IMR-90 (cell line): ENCODE measurements at regions not wholly inside any gene's neighbourhood (a gene's known extent, or its start where the extent isn't known, plus 50 kb on each side); places are given as distances from the start of the nearest gene placed in this dataset.

Experiments
- ATAC-seq: fragments of 200-7000 bp; cut with Tn5 transposase; 2 replicates; pipeline ENCODE4 v1.9.1; 2020; ENCODE audit warnings: low read depth, mild to moderate bottlenecking, moderate library complexity
- BruUV-seq: library from RNA; stranded (reverse); fragments of 400-500 nt; replicated peaks from 2 replicates; lab custom pipeline; 2021; lab: Mats Ljungman, UMichigan
- CTCF ChIA-PET: fragments of 300-600 bp; formaldehyde crosslinking; extraction: SDS; loops from one replicate; lab custom pipeline; 2021; ENCODE audit warnings: antibody characterized with exemption; lab: Yijun Ruan, JAX
- POLR2A ChIA-PET: fragments of 300-600 bp; sonication (Branson Sonifier 250); formaldehyde crosslinking; loops from one replicate; lab custom pipeline; 2022; ENCODE audit warnings: antibody characterized with exemption; ENCODE audit not compliant: unreplicated experiment; lab: Charles Lee
- DNase-seq: peaks from one replicate; pipeline ENCODE4 v3.0.0; 2013
- H2AFZ ChIP-seq: replicated peaks from 2 replicates; pipeline ENCODE3; 2013; ENCODE audit warnings: low read length, mild to moderate bottlenecking; ENCODE audit not compliant: poor library complexity
- H2AK5ac ChIP-seq: 2 replicates; pipeline ENCODE4 v1.6.1; 2013; ENCODE audit warnings: low read depth, low read length, inconsistent platforms
- H2AK9ac ChIP-seq: replicated peaks from 2 replicates; pipeline ENCODE3; 2013; ENCODE audit warnings: mild to moderate bottlenecking, low read depth, low read length, moderate library complexity; ENCODE audit not compliant: poor library complexity
- H2BK120ac ChIP-seq: 2 replicates; pipeline ENCODE4 v1.6.1; 2013; ENCODE audit warnings: low read depth, low read length, inconsistent platforms
- H2BK15ac ChIP-seq: 3 replicates; pipeline ENCODE4 v1.6.1; 2013; ENCODE audit warnings: low read depth, low read length, inconsistent platforms
- H2BK20ac ChIP-seq: 2 replicates; pipeline ENCODE4 v1.6.1; 2013; ENCODE audit warnings: low read depth, mild to moderate bottlenecking, inconsistent platforms, low read length, moderate library complexity
- H2BK5ac ChIP-seq: 2 replicates; pipeline ENCODE4 v1.6.1; 2013; ENCODE audit warnings: mild to moderate bottlenecking, low read depth, low read length, inconsistent platforms; ENCODE audit not compliant: poor library complexity, severe bottlenecking
- H3K14ac ChIP-seq: replicated peaks from 2 replicates; pipeline ENCODE4 v1.6.1; 2013; ENCODE audit warnings: low read depth, low read length, inconsistent platforms
- H3K18ac ChIP-seq: 2 replicates; pipeline ENCODE4 v1.6.1; 2013; ENCODE audit warnings: low read depth, low read length, control low read depth
- H3K23ac ChIP-seq: 2 replicates; pipeline ENCODE4 v1.6.1; 2013; ENCODE audit warnings: low read depth, low read length, inconsistent platforms
- H3K27ac ChIP-seq: 2 replicates; pipeline ENCODE4 v1.5.1; 2013; ENCODE audit warnings: mild to moderate bottlenecking, control low read depth, low read length; ENCODE audit not compliant: insufficient read depth
- H3K27me3 ChIP-seq: 2 replicates; pipeline ENCODE4 v1.6.1; 2013; ENCODE audit warnings: low read length; ENCODE audit not compliant: control insufficient read depth, insufficient read depth
- H3K36me3 ChIP-seq: 2 replicates; pipeline ENCODE4 v1.6.1; 2013; ENCODE audit warnings: low read length, mixed read lengths; ENCODE audit not compliant: control insufficient read depth, insufficient read depth
- H3K4ac ChIP-seq: 2 replicates; pipeline ENCODE4 v1.6.1; 2013; ENCODE audit warnings: low read depth, low read length, inconsistent platforms
- H3K4me1 ChIP-seq: 2 replicates; pipeline ENCODE4 v1.6.1; 2013; ENCODE audit warnings: low read length, mixed read lengths; ENCODE audit not compliant: control insufficient read depth, insufficient read depth
- H3K4me2 ChIP-seq: 2 replicates; pipeline ENCODE4 v1.6.1; 2013; ENCODE audit warnings: low read depth, mild to moderate bottlenecking, control low read depth, low read length, moderate library complexity
- H3K4me3 ChIP-seq: 2 replicates; pipeline ENCODE4 v1.5.1; 2013; ENCODE audit warnings: low read depth, mild to moderate bottlenecking, control low read depth, low read length, moderate library complexity; ENCODE audit not compliant: insufficient read depth
- H3K56ac ChIP-seq: 2 replicates; pipeline ENCODE4 v1.6.1; 2013; ENCODE audit warnings: low read length, inconsistent platforms; ENCODE audit not compliant: insufficient read depth; ENCODE audit errors: extremely low read depth
- H3K79me1 ChIP-seq, 2 experiments: 2 replicates each; pipeline ENCODE4 v1.6.1; 2013; ENCODE audit warnings: low read length in 2 of 2, inconsistent platforms in 1 of 2, low read depth in 1 of 2
- H3K9ac ChIP-seq: 2 replicates; pipeline ENCODE4 v1.6.1; 2013; ENCODE audit warnings: low read depth, low read length, control low read depth
- H3K9me1 ChIP-seq: 2 replicates; pipeline ENCODE4 v1.6.1; 2013; ENCODE audit warnings: low read length, inconsistent platforms; ENCODE audit not compliant: insufficient read depth
- H3K9me3 ChIP-seq: 2 replicates; pipeline ENCODE4 v1.6.1; 2013; ENCODE audit warnings: low read length; ENCODE audit not compliant: control insufficient read depth, insufficient read depth
- H4K20me1 ChIP-seq: 2 replicates; pipeline ENCODE4 v1.6.1; 2013; ENCODE audit warnings: low read length, inconsistent platforms; ENCODE audit not compliant: insufficient read depth
- H4K5ac ChIP-seq: 2 replicates; pipeline ENCODE4 v1.6.1; 2013; ENCODE audit warnings: mild to moderate bottlenecking, low read depth, low read length, control low read depth
- H4K8ac ChIP-seq, 2 experiments: 2 replicates each; pipeline ENCODE4 v1.6.1; 2013; ENCODE audit warnings: low read depth in 2 of 2, low read length in 2 of 2, control low read depth in 1 of 2, inconsistent platforms in 1 of 2
- H4K91ac ChIP-seq: 2 replicates; pipeline ENCODE4 v1.6.1; 2013; ENCODE audit warnings: low read depth, low read length, inconsistent platforms; ENCODE audit not compliant: insufficient read depth
- BHLHE40 ChIP-seq: fragments of 150-350 bp; IDR thresholded peaks from 2 replicates; pipeline ENCODE4 v1.6.1; 2016; ENCODE audit warnings: mild to moderate bottlenecking, low read depth, low read length
- CEBPB ChIP-seq: IDR thresholded peaks from 2 replicates; pipeline ENCODE4 v1.6.1; 2012; ENCODE audit warnings: low read depth, low read length, improper control_type of control experiment
- CHD1 ChIP-seq: IDR thresholded peaks from 2 replicates; pipeline ENCODE4 v1.6.1; 2012; ENCODE audit warnings: low read depth, low read length, improper control_type of control experiment
- FOS ChIP-seq: fragments of 150-350 bp; IDR thresholded peaks from 2 replicates; pipeline ENCODE4 v1.6.1; 2016; ENCODE audit warnings: low read depth, low read length
- MAFK ChIP-seq: IDR thresholded peaks from 2 replicates; pipeline ENCODE4 v1.6.1; 2012; ENCODE audit warnings: low read depth, low read length, improper control_type of control experiment
- MAZ ChIP-seq: IDR thresholded peaks from 2 replicates; pipeline ENCODE4 v1.6.1; 2012; ENCODE audit warnings: low read depth, mild to moderate bottlenecking, low read length, improper control_type of control experiment, moderate library complexity, borderline replicate concordance
- RAD21 ChIP-seq: IDR thresholded peaks from 2 replicates; pipeline ENCODE4 v1.6.1; 2012; ENCODE audit warnings: low read length, improper control_type of control experiment
- RCOR1 ChIP-seq: IDR thresholded peaks from 2 replicates; pipeline ENCODE4 v1.6.1; 2012; ENCODE audit warnings: mild to moderate bottlenecking, low read length, improper control_type of control experiment; ENCODE audit not compliant: insufficient replicate concordance
- RFX5 ChIP-seq: IDR thresholded peaks from 2 replicates; pipeline ENCODE4 v1.8.0; 2012; ENCODE audit warnings: low read depth, mild to moderate bottlenecking, low read length, moderate library complexity
- SMC3 ChIP-seq: fragments of 150-350 bp; IDR thresholded peaks from 2 replicates; pipeline ENCODE4 v1.6.1; 2016; ENCODE audit warnings: low read depth, mild to moderate bottlenecking, antibody characterized with exemption, low read length, moderate library complexity
- WGBS, 2 experiments: methylation state at CpG; one replicate each; pipeline versions ENCODE4 v1.1.5 to v1.1.7; 2013; ENCODE audit warnings: missing lambda C conversion rate in 2 of 2; ENCODE audit not compliant: insufficient read length in 1 of 2; ENCODE audit errors: extremely low coverage in 2 of 2; 5-methylcytosine and 5-hydroxymethylcytosine counted together
- dilution Hi-C: fragments of 300-500 bp; cut with HindIII; formaldehyde crosslinking; loops from one replicate; pipeline ENCODE4 v1.14.3; 2018; ENCODE audit warnings: low sequenced_read_pairs; ENCODE audit not compliant: unreplicated experiment
- in situ Hi-C: fragments of 300-500 bp; cut with MboI; formaldehyde crosslinking; loops from 3 replicates; pipeline ENCODE4 v1.14.3; 2019; ENCODE audit warnings: low sequenced_read_pairs, inconsistent platforms, mixed read lengths
- intact Hi-C: fragments of 100-400 bp; cut with micrococcal nuclease; formaldehyde crosslinking; loops from 2 replicates; pipeline ENCODE4 v1.10.0; 2022
- TF ChIP-seq, protein P1 (sequence below): conservative IDR thresholded peaks from 2 replicates; pipeline ENCODE4 v1.5.1; 2012; ENCODE audit warnings: mild to moderate bottlenecking, low read depth, low read length, improper control_type of control experiment
- TF ChIP-seq, protein P2 (sequence below): fragments of 150-350 bp; IDR thresholded peaks from 2 replicates; pipeline ENCODE4 v1.6.1; 2016; ENCODE audit warnings: low read depth, mild to moderate bottlenecking, low read length, moderate library complexity, borderline replicate concordance

DNA sequence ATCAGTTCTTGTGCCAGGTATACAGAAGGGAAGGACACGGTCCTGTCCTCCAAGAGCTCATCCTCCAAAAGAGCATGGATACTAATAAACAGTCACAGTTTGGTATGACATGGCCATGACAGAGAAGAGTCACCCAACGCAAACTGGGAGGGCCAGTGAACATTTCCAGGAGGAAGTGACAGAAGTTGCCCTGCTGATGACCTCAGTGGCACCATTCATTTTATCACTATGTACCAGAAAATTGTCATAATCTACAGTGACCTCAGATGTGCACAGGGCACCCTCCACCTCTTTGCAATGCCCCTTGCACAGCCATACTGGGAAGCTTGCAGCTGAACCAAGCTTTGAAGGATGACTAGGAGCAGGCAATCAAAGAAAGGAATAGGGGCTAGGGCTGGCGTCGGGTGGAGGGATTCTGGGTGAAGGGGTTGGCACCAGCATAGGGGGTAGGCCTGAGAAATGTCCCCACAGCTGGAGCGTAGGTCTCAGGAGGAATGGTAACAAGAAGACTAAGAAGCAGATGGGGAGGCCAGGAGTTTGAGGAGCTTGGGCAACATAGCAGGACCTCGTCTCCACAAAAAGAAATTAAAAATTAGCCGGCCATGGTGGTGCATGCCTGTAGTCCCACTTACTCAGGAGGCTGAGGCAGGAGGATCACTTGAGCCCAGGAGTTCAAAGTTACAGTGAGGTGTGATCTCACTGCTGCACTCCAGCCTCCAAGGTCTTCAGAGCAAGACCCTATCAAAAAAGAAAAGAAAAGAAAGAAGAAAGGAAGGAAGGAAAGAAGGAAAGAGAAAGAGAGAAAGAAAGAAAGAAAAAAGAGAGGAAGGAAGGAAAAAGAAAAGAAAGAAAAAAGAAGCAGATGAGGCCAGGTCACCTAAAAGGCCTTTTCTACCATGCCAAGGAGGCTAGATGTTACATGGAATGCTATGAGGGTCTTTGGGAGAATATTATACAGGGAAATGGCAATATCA is 65.3 kb upstream of the SNX9 start:
- dilution Hi-C loops = no loop called here
- H2AK5ac ChIP-seq = peak overlapping the region; percentile 36
- 0 out of 4 replicates have a peak, but pooled peaks cover 0 to 7% of the 10 kb centered on the region in 2 experiments for H3K79me1 ChIP-seq
- no peak overlapping the region for H4K91ac ChIP-seq
- no peak overlapping the region for H3K4me3 ChIP-seq
- peak overlapping the region; percentile 15; the same call in 1 of the 2 replicates for H2BK20ac ChIP-seq
- POLR2A ChIA-PET = no interaction called here
- H3K18ac ChIP-seq = 0 out of 2 replicates have a peak overlapping the region, but pooled peaks have one; percentile 1
- H3K9me1 ChIP-seq = peaks cover 19% of the 10 kb centered on the region
- 80% methylated on average over 1 of the region's 7 CpGs; no CpG with 5 or more reads in 1 of the 2 experiments for WGBS, 2 experiments
- H3K27me3 ChIP-seq = no peaks in the 10 kb centered on the region; the same call in 1 of the 2 replicates
- peak overlapping the region; percentile 2 for H2AFZ ChIP-seq
- peak overlapping the region; percentile 26; the same call in 1 of the 2 replicates for H3K27ac ChIP-seq
- no peak overlapping the region for H3K56ac ChIP-seq
- H2BK15ac ChIP-seq = 0 out of 3 replicates have a peak overlapping the region, but pooled peaks have one; percentile 25
- no peak overlapping the region for H3K4me2 ChIP-seq
- DNase-seq (no peak), ATAC-seq (no peak)
- H3K9me3 ChIP-seq = no peaks in the 10 kb centered on the region
- 0 out of 2 replicates have a peak overlapping the region, but pooled peaks have one; percentile 57 for H2BK120ac ChIP-seq
- H3K4me1 ChIP-seq = peaks cover 20% of the 10 kb centered on the region
- H3K23ac ChIP-seq = no peak overlapping the region
- no peak overlapping the region for H2BK5ac ChIP-seq
- no peak overlapping the region for H2AK9ac ChIP-seq
- TF ChIP-seq, protein P1, sequence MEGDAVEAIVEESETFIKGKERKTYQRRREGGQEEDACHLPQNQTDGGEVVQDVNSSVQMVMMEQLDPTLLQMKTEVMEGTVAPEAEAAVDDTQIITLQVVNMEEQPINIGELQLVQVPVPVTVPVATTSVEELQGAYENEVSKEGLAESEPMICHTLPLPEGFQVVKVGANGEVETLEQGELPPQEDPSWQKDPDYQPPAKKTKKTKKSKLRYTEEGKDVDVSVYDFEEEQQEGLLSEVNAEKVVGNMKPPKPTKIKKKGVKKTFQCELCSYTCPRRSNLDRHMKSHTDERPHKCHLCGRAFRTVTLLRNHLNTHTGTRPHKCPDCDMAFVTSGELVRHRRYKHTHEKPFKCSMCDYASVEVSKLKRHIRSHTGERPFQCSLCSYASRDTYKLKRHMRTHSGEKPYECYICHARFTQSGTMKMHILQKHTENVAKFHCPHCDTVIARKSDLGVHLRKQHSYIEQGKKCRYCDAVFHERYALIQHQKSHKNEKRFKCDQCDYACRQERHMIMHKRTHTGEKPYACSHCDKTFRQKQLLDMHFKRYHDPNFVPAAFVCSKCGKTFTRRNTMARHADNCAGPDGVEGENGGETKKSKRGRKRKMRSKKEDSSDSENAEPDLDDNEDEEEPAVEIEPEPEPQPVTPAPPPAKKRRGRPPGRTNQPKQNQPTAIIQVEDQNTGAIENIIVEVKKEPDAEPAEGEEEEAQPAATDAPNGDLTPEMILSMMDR = no peak
- TF ChIP-seq BHLHE40 (no peak), MAZ (no peak), RFX5 (no peak), FOS (no peak), SMC3 (no peak), MAFK (no peak), CEBPB (no peak), CHD1 (no peak), RCOR1 (no peak), RAD21 (no peak)
- TF ChIP-seq, protein P2, sequence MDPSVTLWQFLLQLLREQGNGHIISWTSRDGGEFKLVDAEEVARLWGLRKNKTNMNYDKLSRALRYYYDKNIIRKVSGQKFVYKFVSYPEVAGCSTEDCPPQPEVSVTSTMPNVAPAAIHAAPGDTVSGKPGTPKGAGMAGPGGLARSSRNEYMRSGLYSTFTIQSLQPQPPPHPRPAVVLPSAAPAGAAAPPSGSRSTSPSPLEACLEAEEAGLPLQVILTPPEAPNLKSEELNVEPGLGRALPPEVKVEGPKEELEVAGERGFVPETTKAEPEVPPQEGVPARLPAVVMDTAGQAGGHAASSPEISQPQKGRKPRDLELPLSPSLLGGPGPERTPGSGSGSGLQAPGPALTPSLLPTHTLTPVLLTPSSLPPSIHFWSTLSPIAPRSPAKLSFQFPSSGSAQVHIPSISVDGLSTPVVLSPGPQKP = no peak
- peak overlapping the region in 1 of 2 experiments; percentile 78; a peak in 1 of 4 replicates for H4K8ac ChIP-seq
- intact Hi-C loops = loop anchor here (2.0 to 10.0 kb wide), 4 partner anchors 65 to 443 kb away; partner anchors contain the start of gene SNX9
- CTCF ChIA-PET = interaction anchor here (0.5 to 3.6 kb wide), 15 partner anchors 10 to 521 kb away, joined by 3 to 25 read pairs (median 3); no protein-coding TSS in a partner anchor
- no peak overlapping the region for H3K9ac ChIP-seq
- no TSS peak for BruUV-seq
- H3K14ac ChIP-seq = no peak overlapping the region; the same call in 1 of the 2 replicates
- H3K4ac ChIP-seq = peak overlapping the region; percentile 3; the same call in 1 of the 2 replicates
- peak overlapping the region; percentile 16; the same call in 1 of the 2 replicates for H4K5ac ChIP-seq
- in situ Hi-C loops = loop anchor here (5.0 kb wide), 3 partner anchors 65 to 315 kb away; partner anchors contain the start of gene SNX9
- H3K36me3 ChIP-seq = no peaks in the 10 kb centered on the region
- H4K20me1 ChIP-seq = peaks cover 3% of the 10 kb centered on the region; the same call in 1 of the 2 replicates
